HG02763 (cell line): ENCODE measurements at regions not wholly inside any gene's neighbourhood (a gene's known extent, or its start where the extent isn't known, plus 50 kb on each side); places are given as distances from the start of the nearest gene placed in this dataset.
"Not testable (repeated sequence)": the region's sequence is repeated elsewhere in the genome, so short reads cannot be mapped to it uniquely, and the experiment has no call there.

Experiments
- ATAC-seq: cut with Tn5 transposase; IDR thresholded peaks from one replicate; pipeline ENCODE4 v1.9.1; 2021; ENCODE audit warnings: mild to moderate bottlenecking, moderate library complexity; ENCODE audit not compliant: unreplicated experiment

DNA sequence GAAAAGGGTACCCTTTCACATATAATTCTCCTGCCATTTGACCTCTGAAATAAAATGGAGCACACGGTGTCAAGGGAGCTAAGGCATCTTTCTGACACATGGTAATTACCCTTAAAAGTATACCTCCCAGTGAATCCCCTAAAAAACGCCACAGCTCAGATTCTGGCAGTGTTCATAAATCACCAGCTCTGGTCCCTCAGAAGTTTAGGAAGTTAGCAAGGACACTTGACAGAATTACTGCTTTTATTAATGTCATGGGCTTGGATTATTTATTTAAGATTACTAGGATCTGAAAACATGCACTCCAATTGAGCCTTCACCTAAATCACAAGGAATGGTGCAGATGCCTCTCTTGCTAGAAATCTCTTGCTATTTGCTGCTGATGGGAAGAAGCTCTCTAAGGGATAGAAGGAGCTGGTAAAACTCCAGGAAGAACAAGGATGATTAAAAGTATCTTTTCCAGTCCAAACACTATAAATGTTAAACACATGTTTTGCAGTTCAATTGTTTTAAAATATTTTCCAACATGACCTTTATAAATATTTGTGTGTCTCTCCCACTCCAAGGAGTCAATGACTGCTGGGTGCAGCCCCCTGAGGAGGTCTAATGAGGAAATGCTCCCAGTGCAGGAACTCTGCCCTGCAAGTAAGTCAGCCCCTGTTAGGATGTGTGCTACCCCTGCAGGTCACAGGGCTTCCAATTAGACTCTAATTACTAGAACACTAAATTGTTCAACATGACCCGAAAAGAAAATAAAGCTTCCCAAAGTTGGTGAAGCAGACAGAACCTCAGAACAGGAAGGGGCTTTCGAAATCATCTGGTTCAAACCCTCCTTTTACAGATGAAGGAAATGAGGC is 230.3 kb downstream of the TFAP2A start:
- no peak for ATAC-seq

DNA sequence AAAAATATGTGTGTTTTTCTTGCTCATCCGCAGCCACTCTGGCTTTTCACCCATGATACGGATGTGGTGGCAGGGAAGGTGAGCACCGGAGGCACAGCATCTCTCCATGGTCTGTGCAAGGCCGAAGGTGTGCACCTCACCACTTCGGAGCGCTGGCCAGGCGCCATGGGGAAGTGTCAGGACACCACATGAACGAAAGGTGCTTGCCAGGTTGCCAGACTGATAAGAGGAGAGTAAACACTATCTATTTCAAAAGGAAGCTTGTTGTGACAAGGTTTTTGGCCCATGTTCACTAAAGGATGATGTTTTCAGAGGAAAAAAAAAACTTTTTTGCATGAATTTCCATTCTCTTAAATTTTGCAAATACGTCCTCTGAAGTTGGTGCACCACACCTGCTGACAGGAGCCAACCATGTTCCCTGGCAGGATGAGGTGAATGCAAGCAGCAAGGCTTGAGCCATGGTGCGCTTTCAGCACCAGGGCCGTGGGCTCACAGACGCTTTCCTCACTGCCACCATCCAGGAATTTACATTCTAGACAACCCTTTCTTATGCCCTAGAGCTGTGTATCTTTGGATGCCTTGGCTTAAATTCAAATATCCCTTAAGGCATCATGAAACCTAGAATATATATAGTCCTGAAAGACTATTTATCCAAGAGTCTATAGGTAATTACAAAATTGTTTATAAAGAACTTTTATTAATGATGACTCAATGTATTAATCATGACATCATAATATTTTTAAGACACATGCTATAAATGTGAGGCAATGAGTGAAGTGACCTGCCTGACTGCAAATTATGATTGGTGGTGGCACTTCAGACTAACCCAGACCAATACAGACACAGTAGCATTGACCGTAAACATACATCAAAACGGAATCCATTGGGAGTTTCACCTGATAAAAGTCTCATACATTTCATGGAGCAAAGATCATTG is 234.5 kb downstream of the TFAP2A start:
- ATAC-seq = no peak

GRCh38 chr6:10177704-10178103 is 237.2 kb downstream of the TFAP2A start:
- no peak for ATAC-seq

DNA sequence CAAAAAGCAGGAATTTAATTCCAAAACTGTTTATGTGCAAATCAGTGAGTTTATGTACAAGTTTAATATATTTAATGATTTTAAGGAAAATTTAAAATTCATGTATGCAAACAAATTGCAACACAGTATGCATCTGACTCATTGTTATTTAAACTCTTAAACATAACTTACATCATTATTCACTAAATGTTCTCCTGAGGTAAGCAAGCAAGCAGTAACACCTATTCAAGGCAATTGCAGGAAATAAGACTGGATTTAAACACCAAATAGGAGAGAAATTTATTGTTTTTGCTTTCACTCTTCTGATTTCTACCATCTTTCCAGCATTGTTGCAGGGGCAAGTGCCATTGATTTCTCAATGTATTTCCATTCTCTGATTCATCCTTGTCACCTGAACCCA is 239.5 kb downstream of the TFAP2A start:
- no peak for ATAC-seq

DNA sequence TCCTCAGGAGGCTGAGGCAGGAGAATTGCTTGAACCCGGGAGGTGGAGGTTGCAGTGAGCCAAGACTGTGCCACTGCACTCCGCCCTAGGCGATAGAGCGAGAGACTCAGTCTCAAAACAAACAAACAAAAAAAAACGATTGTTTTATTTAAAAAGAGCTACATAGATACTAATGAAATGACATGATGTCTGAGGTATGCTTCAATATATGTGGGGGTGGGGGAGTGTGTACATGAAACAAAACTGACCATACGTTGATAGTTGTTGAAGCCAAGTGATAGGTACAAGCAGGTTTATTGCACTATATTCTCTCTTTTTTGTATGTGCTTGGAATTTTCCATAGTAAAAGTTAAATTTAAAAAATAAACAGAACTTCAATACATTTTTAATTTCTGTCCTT is 240.1 kb downstream of the TFAP2A start:
- ATAC-seq = no peak

- ATAC-seq = no peak
Measured at GRCh38 chr6:10174056-10174455, 240.8 kb downstream of the TFAP2A start.

DNA sequence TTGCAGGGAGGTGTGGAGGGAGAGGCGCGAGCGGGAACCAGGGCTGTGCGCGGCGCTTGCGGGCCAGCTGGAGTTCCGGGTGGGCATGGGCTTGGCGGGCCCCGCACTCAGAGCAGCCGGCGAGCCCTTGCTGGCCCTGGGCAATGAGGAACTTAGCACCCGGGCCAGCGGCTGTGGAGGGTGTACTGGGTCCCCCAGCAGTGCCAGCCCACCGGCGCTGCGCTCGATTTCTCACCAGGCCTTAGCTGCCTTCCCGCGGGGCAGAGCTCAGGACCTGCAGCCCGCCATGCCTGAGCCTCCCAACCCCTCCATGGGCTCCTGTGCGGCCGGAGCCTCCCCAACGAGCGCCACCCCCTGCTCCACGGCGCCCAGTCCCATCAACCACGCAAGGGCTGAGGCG is 243.2 kb downstream of the TFAP2A start:
- ATAC-seq = not testable (repeated sequence)

GRCh38 chr6:10170816-10171215 is 244.1 kb downstream of the TFAP2A start:
- ATAC-seq = no peak

GRCh38 chr6:10166031-10166430 is 248.8 kb downstream of the TFAP2A start:
- ATAC-seq = no peak

DNA sequence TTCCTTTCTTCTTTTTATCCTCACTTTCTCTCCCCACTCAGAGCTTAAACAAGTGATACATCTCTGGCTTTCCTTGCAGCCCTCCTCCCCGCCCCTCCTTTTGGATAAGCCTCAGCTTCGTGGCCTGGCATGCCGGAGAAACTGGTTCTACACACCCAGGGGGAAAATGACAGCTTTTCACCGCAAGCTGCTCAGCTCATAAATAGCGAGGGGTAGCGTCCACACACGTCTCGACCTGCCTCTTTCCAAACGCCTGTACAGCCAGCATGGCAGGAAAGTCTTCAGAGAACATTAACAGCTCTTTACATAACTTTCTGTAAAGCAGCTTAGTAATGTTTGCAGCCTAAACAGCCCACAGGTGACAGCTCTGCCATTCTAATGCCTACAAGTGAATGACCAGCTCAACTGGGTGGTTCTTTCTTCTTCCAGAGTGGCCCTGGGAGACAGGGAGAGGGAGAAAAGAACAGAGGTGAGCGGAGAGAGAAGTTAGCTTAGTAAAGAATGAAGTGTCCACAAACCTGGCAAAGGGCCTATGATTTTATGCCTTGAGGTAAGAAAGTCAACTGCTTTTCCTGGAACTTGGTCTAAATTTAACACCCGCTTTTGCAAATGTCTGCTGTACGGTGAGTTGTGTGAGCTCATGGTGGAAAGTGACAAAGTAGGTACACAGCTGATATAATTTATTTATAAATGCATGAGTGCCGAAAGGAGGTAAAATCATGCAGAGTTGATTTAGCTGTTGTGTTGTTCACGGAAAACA is 251.5 kb downstream of the TFAP2A start:
- no peak for ATAC-seq

GRCh38 chr6:10156875-10157274 is 258.0 kb downstream of the TFAP2A start:
- no peak for ATAC-seq

GRCh38 chr6:10154251-10154650 is 260.6 kb downstream of the TFAP2A start:
- no peak for ATAC-seq

DNA sequence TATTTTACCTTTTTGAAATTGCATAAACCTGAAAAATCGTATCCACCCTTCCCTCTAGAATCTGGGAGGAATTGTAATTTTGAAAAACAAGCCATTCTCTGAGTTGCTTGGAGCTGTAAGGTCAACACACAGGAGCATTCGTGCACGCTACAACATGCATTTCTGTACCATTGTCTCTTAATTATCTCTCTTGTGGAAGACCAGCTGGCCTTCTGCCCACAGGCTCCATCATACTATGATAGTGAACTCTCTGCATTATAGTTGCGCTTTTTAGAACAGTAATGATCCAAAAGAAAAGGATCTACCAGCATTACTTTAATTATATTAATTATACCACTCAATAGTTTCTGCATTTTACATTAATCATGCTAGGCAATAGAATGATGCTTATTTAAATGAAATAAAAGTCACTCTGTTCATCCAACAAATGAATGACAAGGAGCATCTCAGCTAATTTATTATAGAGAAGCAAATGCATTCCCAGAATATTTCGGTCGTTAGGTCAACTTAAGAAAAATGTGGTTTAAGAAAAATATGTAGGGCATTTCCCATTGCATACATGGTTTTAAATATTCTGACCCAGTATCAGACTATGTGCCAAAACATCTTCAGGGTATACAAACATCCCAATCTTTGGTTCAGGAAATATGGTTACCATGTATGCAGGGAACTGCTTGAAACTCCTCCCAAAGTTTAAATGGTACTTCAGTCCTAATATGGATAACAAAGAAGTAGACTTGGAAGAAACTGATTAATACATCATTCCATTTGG is 263.5 kb downstream of the TFAP2A start:
- ATAC-seq = no peak

DNA sequence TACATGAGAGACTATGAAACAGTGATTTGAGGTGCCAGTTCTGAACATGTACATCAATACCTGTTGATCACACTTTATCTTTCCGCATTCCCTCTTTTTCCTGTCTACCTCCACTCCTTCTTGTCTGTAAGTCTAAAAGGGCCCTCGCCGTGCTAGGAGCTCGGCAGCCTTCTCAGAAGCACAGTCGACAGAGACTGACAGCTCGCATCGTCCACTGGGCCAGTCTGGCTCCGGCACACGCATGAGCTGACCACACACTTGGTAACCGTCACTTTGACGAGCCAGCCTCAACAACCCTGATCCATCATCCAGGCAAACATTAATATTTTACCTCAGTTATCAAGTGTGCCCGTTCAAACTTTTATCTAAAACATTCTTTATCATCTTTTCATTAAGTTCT is 265.3 kb downstream of the TFAP2A start:
- ATAC-seq = no peak

- peak; percentile 98 for ATAC-seq
Measured at GRCh38 chr6:10146715-10147451, 268.0 kb downstream of the TFAP2A start.

DNA sequence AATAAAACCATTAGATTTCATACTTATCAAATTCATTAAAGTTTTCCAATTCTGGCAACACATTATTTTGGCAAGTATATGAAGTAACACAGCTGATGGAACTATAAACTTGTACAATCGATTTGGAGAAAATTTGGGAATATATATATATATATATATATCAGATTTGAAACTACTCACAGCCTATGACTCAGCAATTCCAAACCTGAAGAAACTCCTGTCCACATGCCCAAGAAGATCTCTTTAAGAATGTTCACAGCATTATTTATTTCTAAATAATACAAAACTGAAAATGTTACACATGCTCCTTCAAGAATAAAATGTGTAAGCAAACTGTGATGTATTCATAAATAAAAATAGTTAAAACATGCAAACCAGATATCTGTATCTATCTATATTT is 270.1 kb downstream of the TFAP2A start:
- ATAC-seq = no peak

DNA sequence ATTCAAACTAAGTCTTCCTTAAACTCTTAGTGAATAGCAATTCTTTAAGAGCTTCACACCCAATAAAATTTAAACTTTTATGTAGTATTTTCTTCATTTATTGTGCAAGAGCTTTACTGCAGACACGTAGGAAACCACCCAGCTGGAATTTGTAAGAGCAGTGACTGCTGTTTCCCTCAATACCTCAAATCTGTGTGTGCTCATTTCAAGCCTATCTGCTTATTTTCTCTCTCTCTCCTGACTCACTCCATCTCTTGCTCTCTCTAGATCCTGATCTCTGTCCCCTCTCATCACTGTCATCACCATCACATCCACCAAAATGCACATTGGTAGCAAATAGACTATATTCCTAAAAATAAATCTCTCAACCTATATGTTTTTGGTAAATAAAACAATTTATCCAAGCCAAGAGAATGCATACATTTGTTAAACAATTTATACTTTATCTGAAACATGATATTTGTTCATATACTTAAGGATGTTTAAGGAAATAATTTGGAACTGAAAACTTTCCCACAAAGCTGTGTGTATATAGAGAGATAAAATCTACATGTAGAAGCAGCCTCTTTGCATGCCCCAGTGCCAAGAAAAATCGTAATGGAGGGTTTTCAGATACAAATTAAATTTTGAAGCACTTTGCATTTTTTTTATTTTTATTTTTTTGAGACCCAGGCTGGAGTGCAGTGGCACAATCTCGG is 273.0 kb downstream of the TFAP2A start:
- no peak for ATAC-seq

- ATAC-seq = no peak
Measured at GRCh38 chr6:10140824-10141223, 274.1 kb downstream of the TFAP2A start.

- no peak for ATAC-seq
Measured at GRCh38 chr6:10140136-10140535, 274.7 kb downstream of the TFAP2A start.
